Activated CD4-positive, alpha-beta T cell treated with anti-CD3 and anti-CD28 coated beads, Interleukin-2, amount 10 ng/mL, durations not matched to agents 7 days and 5 days (primary cell): ENCODE measurements at regions not wholly inside any gene's neighbourhood (a gene's known extent, or its start where the extent isn't known, plus 50 kb on each side); places are given as distances from the start of the nearest gene placed in this dataset.
A peak's percentile ranks its signal among the peaks of the same experiment; 100 is the strongest.

Source experiments
- CTCF ChIA-PET: fragments of 350-600 bp; sonication (Branson Sonifier 250); formaldehyde crosslinking; loops from one replicate; lab custom pipeline; 2021; ENCODE audit warnings: antibody characterized with exemption; lab: Charles Lee
- POLR2A ChIA-PET: fragments of 350-600 bp; sonication (Branson Sonifier 250); formaldehyde crosslinking; loops from one replicate; lab custom pipeline; 2021; ENCODE audit warnings: antibody characterized with exemption; lab: Charles Lee
- DNase-seq: peaks from one replicate; pipeline ENCODE4 v3.0.0-alpha.2; 2020
- H3K27ac Mint-ChIP-seq: one replicate; pipeline ENCODE4 v1.8.0; 2021; ENCODE audit warnings: mild to moderate bottlenecking, moderate library complexity, mixed read lengths
- H3K27me3 Mint-ChIP-seq: one replicate; pipeline ENCODE4 v1.8.0; 2021; ENCODE audit warnings: mixed read lengths
- H3K36me3 Mint-ChIP-seq: one replicate; pipeline ENCODE4 v1.8.0; 2021; ENCODE audit warnings: low read depth, mixed read lengths
- H3K4me1 Mint-ChIP-seq: one replicate; pipeline ENCODE4 v1.8.0; 2021; ENCODE audit warnings: mixed read lengths
- H3K4me3 Mint-ChIP-seq: one replicate; pipeline ENCODE4 v1.8.0; 2021; ENCODE audit warnings: mild to moderate bottlenecking, moderate library complexity, mixed read lengths
- H3K9me3 Mint-ChIP-seq: one replicate; pipeline ENCODE4 v1.8.0; 2021; ENCODE audit warnings: mixed read lengths

DNA sequence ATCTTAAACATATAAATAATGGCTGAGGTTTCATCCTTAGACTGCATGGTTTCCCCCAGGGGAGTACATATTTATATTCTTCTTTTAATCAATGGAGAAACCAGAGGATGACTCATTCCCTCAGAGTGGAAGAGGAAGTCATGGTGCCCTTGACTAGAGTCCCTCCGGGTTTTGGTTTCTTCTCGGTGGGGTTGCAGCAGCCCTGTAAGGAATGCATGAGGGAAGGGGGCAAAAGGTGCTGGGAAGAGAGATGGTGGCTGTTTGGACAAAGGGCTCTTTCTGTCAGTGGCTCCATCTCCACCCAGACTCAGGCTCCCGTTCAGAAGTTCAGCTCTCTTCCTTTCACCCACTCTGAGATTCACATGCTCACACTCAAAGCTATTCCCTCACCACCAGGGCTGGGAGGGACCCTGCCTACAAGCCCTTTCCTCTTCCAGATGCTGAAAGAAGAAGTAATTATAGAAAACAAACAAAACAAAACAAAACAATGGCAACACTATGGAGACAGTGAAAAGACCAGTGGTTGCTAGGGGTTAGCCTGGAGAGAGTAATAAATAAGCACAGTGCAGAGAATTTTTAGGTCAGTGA lies 129.8 kb upstream of the IL12B start:
- Mint-ChIP-seq H3K36me3 (no peaks in the 10 kb centered on the region), H3K27me3 (peaks cover 62% of the 10 kb centered on the region), H3K9me3 (peaks cover 3% of the 10 kb centered on the region), H3K4me3 (no peak overlapping the region), H3K4me1 (peaks cover 39% of the 10 kb centered on the region), H3K27ac (no peak overlapping the region)
- CTCF ChIA-PET: no interaction called here
- POLR2A ChIA-PET: no interaction called here
- DNase-seq: no peak

DNA sequence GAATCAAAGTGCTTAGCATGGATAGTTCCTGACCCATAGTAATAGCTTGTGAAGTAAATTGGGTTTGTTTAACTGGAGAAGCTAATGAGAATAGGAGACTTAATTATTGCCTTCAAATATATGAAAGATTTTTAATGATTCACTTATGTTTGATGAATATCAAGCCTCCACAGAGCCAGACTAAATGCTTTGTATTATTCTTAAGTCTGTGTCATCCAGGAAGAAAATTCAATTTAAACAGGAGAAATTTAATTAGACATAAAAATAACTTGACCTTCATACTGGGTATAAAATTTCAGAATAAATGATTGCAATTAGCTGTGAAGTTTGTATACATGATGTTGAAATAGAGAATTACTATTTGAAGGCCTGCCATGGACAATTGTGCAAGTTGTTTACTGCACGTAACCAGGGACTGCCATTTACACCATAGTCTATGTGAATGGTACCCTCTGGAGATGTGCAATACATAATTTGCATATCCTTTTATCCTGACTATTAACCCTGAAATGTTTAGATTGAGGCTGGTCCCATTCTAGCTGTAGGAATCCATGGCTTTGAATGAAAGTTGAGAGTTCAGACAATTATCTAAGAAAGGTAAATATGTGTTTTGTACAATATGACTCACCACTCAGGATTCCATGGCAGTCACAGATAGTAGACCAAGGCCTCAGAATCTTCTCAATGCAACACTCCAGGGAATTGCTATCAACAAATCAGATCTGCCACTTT lies 133.5 kb upstream of the IL12B start:
- no peaks in the 10 kb centered on the region for H3K9me3 Mint-ChIP-seq
- POLR2A ChIA-PET: no interaction called here
- H3K36me3 Mint-ChIP-seq: no peaks in the 10 kb centered on the region

DNA sequence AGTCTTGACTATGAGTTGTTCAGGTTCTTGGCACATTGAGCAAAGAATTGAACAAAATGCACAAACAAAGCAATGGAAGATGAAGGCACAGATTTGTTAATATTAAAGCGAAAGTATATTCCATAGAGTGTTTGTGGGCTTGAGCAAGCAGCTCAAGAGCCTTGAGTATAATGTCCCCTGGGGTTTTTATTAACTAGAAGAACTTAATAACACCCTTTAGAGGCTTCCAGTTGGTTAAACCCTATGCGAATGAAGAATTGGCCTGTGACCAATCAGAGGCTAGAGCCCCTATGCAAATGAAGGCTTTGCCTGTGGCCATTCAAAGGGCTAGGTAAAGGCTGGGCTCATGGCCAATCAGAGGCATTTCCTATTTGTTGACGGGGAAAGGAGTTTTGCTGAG lies 135.3 kb upstream of the IL12B start:
- POLR2A ChIA-PET: no interaction called here

More for the DNA sequence above, 133.5 kb upstream of the IL12B start:
- Mint-ChIP-seq H3K27me3 (peaks cover 57% of the 10 kb centered on the region), H3K27ac (no peak overlapping the region), H3K4me3 (no peak overlapping the region), H3K4me1 (peaks cover 20% of the 10 kb centered on the region)
- no peak for DNase-seq
- CTCF ChIA-PET: interaction anchor here (1.4 kb wide), 1 partner anchor 62 kb away, joined by 3 read pairs; no protein-coding TSS in a partner anchor

DNA sequence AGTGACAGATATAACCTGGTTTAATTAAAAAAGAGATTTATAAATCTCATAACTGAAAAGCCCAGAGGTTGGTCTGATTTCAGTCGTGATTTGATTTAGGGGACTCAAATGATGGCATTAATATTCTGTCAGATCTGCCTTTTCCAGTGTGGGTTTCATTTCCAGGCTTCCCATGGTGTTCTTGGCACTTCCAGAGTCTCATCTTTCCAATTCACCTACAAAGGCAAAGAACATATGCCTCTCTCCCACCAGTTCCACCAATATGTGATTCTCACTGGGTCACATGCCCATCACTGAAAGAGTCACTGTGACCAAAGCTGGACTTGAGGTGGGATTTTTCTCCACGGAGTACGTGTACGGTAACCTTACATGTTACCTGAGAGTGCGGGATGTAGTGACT lies 137.4 kb upstream of the IL12B start:
- Mint-ChIP-seq H3K4me1 (peaks cover 23% of the 10 kb centered on the region), H3K27ac (no peak overlapping the region), H3K4me3 (no peak overlapping the region), H3K36me3 (no peaks in the 10 kb centered on the region), H3K27me3 (peaks cover 51% of the 10 kb centered on the region), H3K9me3 (peaks cover 2% of the 10 kb centered on the region)
- CTCF ChIA-PET: no interaction called here
- POLR2A ChIA-PET: no interaction called here
- DNase-seq: no peak

More for the DNA sequence above, 135.3 kb upstream of the IL12B start:
- Mint-ChIP-seq H3K4me1 (peaks cover 21% of the 10 kb centered on the region), H3K36me3 (no peaks in the 10 kb centered on the region), H3K9me3 (no peaks in the 10 kb centered on the region), H3K27me3 (peaks cover 46% of the 10 kb centered on the region), H3K4me3 (no peak overlapping the region), H3K27ac (no peak overlapping the region)
- DNase-seq: no peak
- CTCF ChIA-PET: no interaction called here

DNA sequence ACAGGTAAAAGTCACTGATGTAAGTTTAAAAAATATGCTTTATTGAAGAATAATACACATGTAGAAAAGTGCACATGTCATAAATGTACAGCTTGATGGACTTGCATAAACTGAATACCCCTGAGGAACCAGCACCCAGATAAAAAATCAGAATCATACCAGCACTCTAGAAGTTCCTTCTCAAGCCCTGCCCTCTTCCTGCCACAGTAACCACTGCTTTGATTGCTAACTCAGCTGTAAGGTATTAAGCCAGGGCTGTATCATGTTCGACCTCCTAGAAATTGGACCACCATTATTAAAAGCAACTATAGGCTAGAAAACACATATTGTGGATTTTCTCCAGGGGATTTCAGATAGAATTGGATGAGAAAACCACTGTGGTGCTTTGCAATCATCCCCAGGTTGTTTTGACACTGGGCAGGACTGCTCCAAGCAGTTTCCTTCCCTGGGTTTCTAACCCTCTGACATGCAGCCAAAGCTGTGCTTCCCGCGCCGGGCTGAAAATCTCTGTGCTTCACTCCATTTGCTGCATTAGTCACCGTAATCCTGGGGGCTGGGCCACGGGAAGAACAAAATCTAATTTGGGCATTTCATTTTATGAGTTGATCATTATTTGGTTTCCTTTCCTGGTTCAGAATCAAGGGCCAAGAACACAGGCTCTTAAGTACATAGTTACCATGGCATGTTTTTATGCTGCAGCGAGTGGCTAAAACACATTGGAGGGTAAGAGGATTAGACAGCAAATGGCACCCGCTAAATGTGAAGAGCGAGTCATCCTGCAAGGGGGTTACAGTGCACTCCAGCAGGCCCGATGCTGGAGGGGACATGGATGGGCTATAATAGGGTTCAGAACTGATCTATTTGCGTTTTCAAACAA lies 139.4 kb upstream of the IL12B start:
- Mint-ChIP-seq H3K36me3 (peaks cover 4% of the 10 kb centered on the region), H3K27me3 (peaks cover 55% of the 10 kb centered on the region), H3K4me3 (no peak overlapping the region), H3K4me1 (peaks cover 23% of the 10 kb centered on the region), H3K9me3 (peaks cover 10% of the 10 kb centered on the region), H3K27ac (no peak overlapping the region)
- ChIA-PET CTCF (no interaction called here), POLR2A (no interaction called here)
- peak; percentile 54 for DNase-seq

DNA sequence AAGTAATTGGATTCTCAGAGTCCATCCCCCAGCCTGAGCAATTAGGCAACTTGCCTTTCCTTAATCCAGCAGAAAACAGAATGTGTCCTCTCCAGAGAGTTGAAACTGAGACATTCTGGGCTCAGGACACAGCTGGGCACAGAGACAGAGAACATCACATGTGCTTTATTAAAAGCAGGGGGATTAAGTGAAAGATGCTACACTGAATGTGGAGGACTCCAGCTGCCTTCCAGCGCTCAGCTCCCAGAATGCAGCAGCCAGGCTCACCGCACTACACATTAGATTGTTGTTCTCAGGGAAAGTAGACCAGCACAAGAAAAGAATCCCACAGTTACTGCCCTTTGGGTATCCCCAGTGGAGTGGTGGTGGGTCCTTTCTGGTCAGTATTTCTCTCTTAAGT lies 141.6 kb upstream of the IL12B start:
- H3K4me1 Mint-ChIP-seq: peaks cover 23% of the 10 kb centered on the region
- H3K9me3 Mint-ChIP-seq: peaks cover 22% of the 10 kb centered on the region
- H3K4me3 Mint-ChIP-seq: no peak overlapping the region
- no peak overlapping the region for H3K27ac Mint-ChIP-seq
- ChIA-PET CTCF (interaction anchor here (0.6 kb wide), 1 partner anchor 35 kb away, joined by 3 read pairs; no protein-coding TSS in a partner anchor), POLR2A (no interaction called here)
- peaks cover 12% of the 10 kb centered on the region for H3K36me3 Mint-ChIP-seq
- DNase-seq: no peak
- peaks cover 59% of the 10 kb centered on the region for H3K27me3 Mint-ChIP-seq

DNA sequence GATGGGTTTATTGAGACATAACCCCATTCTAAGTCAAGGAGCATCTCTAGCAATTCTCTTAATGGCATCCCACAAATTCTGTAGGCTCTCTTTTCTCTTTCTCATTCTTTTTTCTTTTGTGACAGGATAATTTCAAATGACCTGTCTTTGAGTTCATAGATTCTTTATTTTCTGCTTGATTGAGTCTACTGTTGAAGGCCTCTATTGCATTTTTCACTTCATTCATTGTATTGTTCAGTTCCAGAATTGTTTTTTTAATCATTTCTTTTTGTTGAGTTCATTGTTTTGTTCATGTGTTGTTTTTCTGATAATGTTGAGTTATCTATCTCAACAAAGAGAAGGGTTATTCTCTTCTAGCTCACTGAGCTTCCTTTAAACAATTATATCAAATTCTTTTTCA lies 144.7 kb upstream of the IL12B start:
- ChIA-PET POLR2A (no interaction called here), CTCF (interaction anchor here (0.6 kb wide), 1 partner anchor 276 kb away, joined by 3 read pairs; no protein-coding TSS in a partner anchor)
- Mint-ChIP-seq H3K27ac (no peak overlapping the region), H3K9me3 (peaks cover 25% of the 10 kb centered on the region), H3K36me3 (peaks cover 12% of the 10 kb centered on the region), H3K27me3 (peaks cover 47% of the 10 kb centered on the region), H3K4me3 (no peak overlapping the region), H3K4me1 (peaks cover 13% of the 10 kb centered on the region)
- no peak for DNase-seq

DNA sequence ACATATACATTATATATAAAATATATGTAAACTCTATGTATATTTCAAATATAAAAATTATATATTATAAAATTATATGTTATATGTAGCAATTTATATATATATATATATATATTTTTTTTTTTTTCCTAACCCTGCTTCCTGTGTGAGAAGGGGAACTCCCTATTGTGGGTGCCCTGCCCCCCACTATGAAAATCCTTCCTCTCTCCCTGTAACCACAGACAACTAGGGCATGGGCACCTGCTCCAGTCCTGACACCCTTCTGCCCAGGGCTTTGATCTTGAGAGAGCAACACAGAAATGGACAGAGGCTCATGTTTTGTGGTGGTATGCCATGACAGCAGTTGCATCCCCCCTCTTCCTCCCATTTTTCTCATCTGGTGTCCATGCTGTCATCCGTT lies 148.7 kb upstream of the IL12B start:
- H3K9me3 Mint-ChIP-seq: peaks cover 20% of the 10 kb centered on the region
- H3K36me3 Mint-ChIP-seq: peaks cover 12% of the 10 kb centered on the region
- H3K4me1 Mint-ChIP-seq: peaks cover 8% of the 10 kb centered on the region
- POLR2A ChIA-PET: no interaction called here
- no peak overlapping the region for H3K27ac Mint-ChIP-seq
- no peak overlapping the region for H3K4me3 Mint-ChIP-seq
- H3K27me3 Mint-ChIP-seq: peaks cover 33% of the 10 kb centered on the region
- peak; percentile 21 for DNase-seq
- CTCF ChIA-PET: interaction anchor here (0.9 kb wide), 1 partner anchor 26 kb away, joined by 3 read pairs; no protein-coding TSS in a partner anchor

DNA sequence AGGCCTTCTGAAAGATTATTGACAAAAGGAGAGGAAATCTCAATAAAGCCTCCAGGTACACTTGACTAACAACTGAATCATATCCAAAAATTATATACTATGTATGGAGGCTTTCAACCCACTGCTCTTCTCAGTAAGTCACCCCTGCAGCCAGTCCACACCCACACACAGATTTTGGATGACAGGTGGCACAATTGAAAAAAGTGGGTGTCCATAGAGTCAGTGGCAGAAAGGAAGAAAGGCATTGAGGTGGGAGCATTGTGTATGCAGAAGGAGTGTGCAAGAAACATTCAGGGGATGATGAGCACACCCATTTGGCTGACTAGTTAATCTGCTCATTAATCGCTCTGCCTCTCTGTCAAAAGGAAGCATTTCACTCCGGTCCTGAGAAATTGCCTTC lies 150.6 kb upstream of the IL12B start:
- Mint-ChIP-seq H3K4me1 (peaks cover 8% of the 10 kb centered on the region), H3K9me3 (peaks cover 9% of the 10 kb centered on the region), H3K4me3 (no peak overlapping the region), H3K27ac (no peak overlapping the region), H3K36me3 (no peaks in the 10 kb centered on the region), H3K27me3 (peaks cover 32% of the 10 kb centered on the region)
- CTCF ChIA-PET: no interaction called here
- POLR2A ChIA-PET: no interaction called here
- DNase-seq: no peak

DNA sequence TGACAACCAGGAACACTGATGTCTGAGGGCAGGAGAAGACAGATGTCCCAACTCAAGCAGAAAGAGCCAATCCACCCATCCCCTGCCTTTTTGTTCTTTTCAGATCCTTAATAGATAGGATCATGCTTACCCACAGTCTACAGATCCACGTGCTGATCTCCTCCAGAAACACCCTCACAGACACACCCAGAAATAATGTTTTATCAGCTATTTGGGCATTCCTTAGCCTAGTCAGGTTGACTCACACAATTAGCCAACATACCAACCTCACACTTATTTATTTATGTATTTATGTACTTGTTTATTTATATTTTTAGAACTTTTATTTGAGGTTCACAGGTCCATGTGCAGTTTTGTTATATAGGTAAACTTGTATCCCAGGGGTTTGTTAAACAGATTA lies 151.5 kb upstream of the IL12B start:
- no peak overlapping the region for H3K4me3 Mint-ChIP-seq
- peaks cover 3% of the 10 kb centered on the region for H3K9me3 Mint-ChIP-seq
- POLR2A ChIA-PET: no interaction called here
- no peak for DNase-seq
- peaks cover 29% of the 10 kb centered on the region for H3K27me3 Mint-ChIP-seq
- H3K27ac Mint-ChIP-seq: no peak overlapping the region
- CTCF ChIA-PET: no interaction called here
- H3K36me3 Mint-ChIP-seq: no peaks in the 10 kb centered on the region
- H3K4me1 Mint-ChIP-seq: peaks cover 8% of the 10 kb centered on the region

DNA sequence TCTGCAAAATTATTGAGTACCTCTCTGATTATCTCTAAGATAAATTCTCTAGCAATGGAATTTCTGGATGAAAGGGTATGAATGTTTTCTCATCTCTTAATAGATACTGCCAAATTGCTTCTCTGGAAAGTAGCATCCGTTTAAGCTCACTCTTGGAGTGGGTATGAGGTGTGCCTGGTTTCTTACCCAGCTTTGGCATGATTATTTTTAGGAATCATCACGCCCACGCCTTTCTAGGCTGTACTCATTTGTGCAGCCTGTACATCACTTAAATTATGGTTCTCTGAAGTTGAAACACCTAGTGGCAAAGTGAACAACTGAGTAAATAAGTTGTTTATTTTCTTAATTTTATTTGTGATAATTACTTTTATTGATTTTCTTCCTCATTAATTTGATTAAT lies 156.5 kb upstream of the IL12B start:
- no peaks in the 10 kb centered on the region for H3K36me3 Mint-ChIP-seq
- CTCF ChIA-PET: interaction anchor here (0.5 kb wide), 1 partner anchor 48 kb away, joined by 5 read pairs; no protein-coding TSS in a partner anchor
- no peak for DNase-seq
- H3K27ac Mint-ChIP-seq: no peak overlapping the region
- POLR2A ChIA-PET: no interaction called here
- H3K9me3 Mint-ChIP-seq: no peaks in the 10 kb centered on the region
- no peak overlapping the region for H3K4me3 Mint-ChIP-seq
- H3K27me3 Mint-ChIP-seq: peaks cover 21% of the 10 kb centered on the region
- H3K4me1 Mint-ChIP-seq: no peaks in the 10 kb centered on the region

DNA sequence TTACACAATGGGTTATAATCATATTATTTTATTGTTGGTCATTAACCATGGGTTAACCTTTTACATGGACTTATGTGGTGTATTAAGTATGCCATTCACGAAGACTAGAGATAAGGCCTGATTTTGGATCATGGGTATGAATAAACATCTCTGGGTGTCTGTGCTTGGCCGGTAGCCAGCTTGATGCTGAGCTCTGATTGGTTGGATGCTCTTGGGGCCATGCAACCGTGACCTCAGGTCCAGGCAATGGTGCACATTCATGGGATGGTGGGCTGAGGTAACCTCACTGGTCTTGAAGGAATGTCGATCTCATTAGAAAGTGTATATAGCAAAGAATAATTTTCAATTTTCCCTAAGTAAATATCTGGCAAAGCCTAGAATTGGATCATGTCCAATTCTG lies 158.2 kb upstream of the IL12B start:
- no peak overlapping the region for H3K4me3 Mint-ChIP-seq
- no peak overlapping the region for H3K27ac Mint-ChIP-seq
- POLR2A ChIA-PET: no interaction called here
- no peak for DNase-seq
- peaks cover 16% of the 10 kb centered on the region for H3K27me3 Mint-ChIP-seq
- no peaks in the 10 kb centered on the region for H3K36me3 Mint-ChIP-seq
- CTCF ChIA-PET: no interaction called here
- no peaks in the 10 kb centered on the region for H3K4me1 Mint-ChIP-seq
- no peaks in the 10 kb centered on the region for H3K9me3 Mint-ChIP-seq

DNA sequence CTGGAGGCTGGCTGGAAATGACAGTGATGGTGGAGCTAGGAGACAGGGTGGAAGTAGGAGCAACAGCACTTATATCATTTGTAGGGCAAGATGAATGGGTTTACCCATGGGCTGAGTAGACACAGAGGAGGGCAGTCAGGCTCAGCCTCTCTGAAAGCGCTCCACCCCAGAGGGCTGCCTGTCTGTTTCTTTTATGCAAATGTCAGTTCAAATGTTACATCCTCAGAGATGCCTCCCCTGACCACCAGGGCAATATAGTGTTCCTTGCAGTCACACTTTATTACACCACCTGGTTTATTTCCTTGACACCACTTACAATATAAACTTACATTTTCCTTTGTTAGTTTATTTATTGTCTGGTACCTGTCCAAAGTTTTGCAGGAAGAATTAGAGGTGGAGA lies 159.5 kb upstream of the IL12B start:
- H3K9me3 Mint-ChIP-seq: no peaks in the 10 kb centered on the region
- H3K36me3 Mint-ChIP-seq: no peaks in the 10 kb centered on the region
- peaks cover 15% of the 10 kb centered on the region for H3K27me3 Mint-ChIP-seq
- no peak for DNase-seq
- H3K4me3 Mint-ChIP-seq: no peak overlapping the region
- H3K4me1 Mint-ChIP-seq: no peaks in the 10 kb centered on the region
- ChIA-PET POLR2A (no interaction called here), CTCF (interaction anchor here (0.7 kb wide), 1 partner anchor 80 kb away, joined by 3 read pairs; no protein-coding TSS in a partner anchor)
- H3K27ac Mint-ChIP-seq: no peak overlapping the region
